ENCODE measurements at regions not wholly inside any gene's neighbourhood (a gene's known extent, or its start where the extent isn't known, plus 50 kb on each side); places are given as distances from the start of the nearest gene placed in this dataset.
"Not testable (repeated sequence)": the region's sequence is repeated elsewhere in the genome, so short reads cannot be mapped to it uniquely, and the experiment has no call there.

- DNase-seq, result no peak
Observed at GRCh38 chr12:68481181-68481941, 129.3 kb upstream of the RAP1B start.

- DNase-seq, result no peak
Observed at GRCh38 chr12:68482014-68482413, 128.7 kb upstream of the RAP1B start.

- no peak for DNase-seq
Observed at GRCh38 chr12:68482660-68483059, 128.0 kb upstream of the RAP1B start.

GRCh38 chr12:68483592-68484383 is 126.9 kb upstream of the RAP1B start:
- DNase-seq, result no peak

GRCh38 chr12:68484578-68484977 is 126.1 kb upstream of the RAP1B start:
- DNase-seq, result not testable (repeated sequence)

- not testable (repeated sequence) for DNase-seq
Observed at GRCh38 chr12:68486449-68486848, 124.2 kb upstream of the RAP1B start.

- no peak for DNase-seq
Observed at GRCh38 chr12:68487721-68488309, 122.9 kb upstream of the RAP1B start.

- no peak for DNase-seq
Observed at GRCh38 chr12:68489273-68489672, 121.4 kb upstream of the RAP1B start.

GRCh38 chr12:68490476-68490875 is 120.2 kb upstream of the RAP1B start:
- DNase-seq, result no peak

- DNase-seq, result no peak
Observed at GRCh38 chr12:68491204-68491960, 119.3 kb upstream of the RAP1B start.

GRCh38 chr12:68495336-68496070 is 115.2 kb upstream of the RAP1B start:
- DNase-seq, result no peak

- no peak for DNase-seq
Observed at GRCh38 chr12:68497107-68497506, 113.6 kb upstream of the RAP1B start.

- no peak for DNase-seq
Observed at GRCh38 chr12:68497702-68498101, 113.0 kb upstream of the RAP1B start.

- no peak for DNase-seq
Observed at GRCh38 chr12:68498736-68499135, 112.0 kb upstream of the RAP1B start.

GRCh38 chr12:68499616-68500015 is 111.1 kb upstream of the RAP1B start:
- no peak for DNase-seq

GRCh38 chr12:68501226-68501625 is 109.5 kb upstream of the RAP1B start:
- no peak for DNase-seq

GRCh38 chr12:68505970-68506369 is 104.7 kb upstream of the RAP1B start:
- no peak for DNase-seq

GRCh38 chr12:68506619-68507018 is 104.1 kb upstream of the RAP1B start:
- DNase-seq, result no peak

- no peak for DNase-seq
Observed at GRCh38 chr12:68507657-68508056, 103.0 kb upstream of the RAP1B start.

- DNase-seq, result no peak
Observed at GRCh38 chr12:68508576-68508975, 102.1 kb upstream of the RAP1B start.

GRCh38 chr12:68509242-68509641 is 101.5 kb upstream of the RAP1B start:
- DNase-seq, result no peak

- no peak for DNase-seq
Observed at GRCh38 chr12:68510397-68510796, 100.3 kb upstream of the RAP1B start.

All from islet precursor cell (in vitro differentiated cells).